NAMALWA (cell line): ENCODE measurements at regions not wholly inside any gene's neighbourhood (a gene's known extent, or its start where the extent isn't known, plus 50 kb on each side); places are given as distances from the start of the nearest gene placed in this dataset.

Source experiments
- DNase-seq: peaks from one replicate; pipeline ENCODE4 v3.0.0-alpha.2; 2015; ENCODE audit warnings: low spot score

- DNase-seq, result no peak
Measured at GRCh38 chr19:31160336-31160926, 188.8 kb downstream of the TSHZ3 start.

GRCh38 chr19:31154021-31154420 is 195.2 kb downstream of the TSHZ3 start:
- DNase-seq, result no peak

- DNase-seq, result no peak
Measured at GRCh38 chr19:31152906-31153305, 196.3 kb downstream of the TSHZ3 start.

- DNase-seq, result no peak
Measured at GRCh38 chr19:31149441-31149941, 199.7 kb downstream of the TSHZ3 start.

GRCh38 chr19:31148671-31149070 is 200.6 kb downstream of the TSHZ3 start:
- DNase-seq, result no peak

- no peak for DNase-seq
Measured at GRCh38 chr19:31147234-31147633, 202.0 kb downstream of the TSHZ3 start.

- DNase-seq, result no peak
Measured at GRCh38 chr19:31146546-31147183, 202.6 kb downstream of the TSHZ3 start.

- no peak for DNase-seq
Measured at GRCh38 chr19:31146015-31146414, 203.2 kb downstream of the TSHZ3 start.

GRCh38 chr19:31145007-31145406 is 204.2 kb downstream of the TSHZ3 start:
- no peak for DNase-seq

GRCh38 chr19:31144075-31144870 is 205.0 kb downstream of the TSHZ3 start:
- no peak for DNase-seq

- no peak for DNase-seq
Measured at GRCh38 chr19:31141301-31141700, 207.9 kb downstream of the TSHZ3 start.

- DNase-seq, result no peak
Measured at GRCh38 chr19:31140717-31141116, 208.5 kb downstream of the TSHZ3 start.

- DNase-seq, result no peak
Measured at GRCh38 chr19:31139871-31140505, 209.2 kb downstream of the TSHZ3 start.

GRCh38 chr19:31138077-31138476 is 211.2 kb downstream of the TSHZ3 start:
- no peak for DNase-seq

GRCh38 chr19:31135841-31136240 is 213.4 kb downstream of the TSHZ3 start:
- DNase-seq, result no peak

GRCh38 chr19:31132753-31133110 is 216.5 kb downstream of the TSHZ3 start:
- no peak for DNase-seq

- no peak for DNase-seq
Measured at GRCh38 chr19:31128291-31128690, 220.9 kb downstream of the TSHZ3 start.

- no peak for DNase-seq
Measured at GRCh38 chr19:31127134-31127967, 221.9 kb downstream of the TSHZ3 start.

GRCh38 chr19:31126236-31126635 is 223.0 kb downstream of the TSHZ3 start:
- DNase-seq, result no peak

GRCh38 chr19:31125071-31125470 is 224.2 kb downstream of the TSHZ3 start:
- no peak for DNase-seq

- no peak for DNase-seq
Measured at GRCh38 chr19:31121501-31121900, 227.7 kb downstream of the TSHZ3 start.

GRCh38 chr19:31120952-31121351 is 228.3 kb downstream of the TSHZ3 start:
- DNase-seq, result no peak
